ENCODE measurements at regions not wholly inside any gene's neighbourhood (a gene's known extent, or its start where the extent isn't known, plus 50 kb on each side); places are given as distances from the start of the nearest gene placed in this dataset.

DNA sequence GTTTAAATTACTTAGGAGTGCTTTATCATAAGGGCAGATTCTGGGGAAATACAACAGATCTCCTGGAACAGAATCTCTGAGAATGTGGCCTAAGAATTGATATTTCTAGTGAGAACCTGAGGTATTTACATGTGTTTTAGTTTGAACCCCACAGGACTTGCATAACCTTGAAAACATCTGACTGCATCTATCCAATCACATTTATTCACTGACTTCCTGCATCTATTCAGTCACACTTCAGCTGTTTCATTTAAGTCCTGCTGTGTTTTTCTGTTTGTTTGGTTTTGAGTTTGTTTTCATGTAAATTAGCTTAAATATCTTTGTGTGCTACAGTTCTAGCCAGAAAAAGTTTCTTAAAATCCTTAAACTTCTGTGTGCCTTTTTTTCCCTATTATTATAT lies 1260.7 kb downstream of the PLA2G4A start:
- TF ChIP-seq, protein P1, sequence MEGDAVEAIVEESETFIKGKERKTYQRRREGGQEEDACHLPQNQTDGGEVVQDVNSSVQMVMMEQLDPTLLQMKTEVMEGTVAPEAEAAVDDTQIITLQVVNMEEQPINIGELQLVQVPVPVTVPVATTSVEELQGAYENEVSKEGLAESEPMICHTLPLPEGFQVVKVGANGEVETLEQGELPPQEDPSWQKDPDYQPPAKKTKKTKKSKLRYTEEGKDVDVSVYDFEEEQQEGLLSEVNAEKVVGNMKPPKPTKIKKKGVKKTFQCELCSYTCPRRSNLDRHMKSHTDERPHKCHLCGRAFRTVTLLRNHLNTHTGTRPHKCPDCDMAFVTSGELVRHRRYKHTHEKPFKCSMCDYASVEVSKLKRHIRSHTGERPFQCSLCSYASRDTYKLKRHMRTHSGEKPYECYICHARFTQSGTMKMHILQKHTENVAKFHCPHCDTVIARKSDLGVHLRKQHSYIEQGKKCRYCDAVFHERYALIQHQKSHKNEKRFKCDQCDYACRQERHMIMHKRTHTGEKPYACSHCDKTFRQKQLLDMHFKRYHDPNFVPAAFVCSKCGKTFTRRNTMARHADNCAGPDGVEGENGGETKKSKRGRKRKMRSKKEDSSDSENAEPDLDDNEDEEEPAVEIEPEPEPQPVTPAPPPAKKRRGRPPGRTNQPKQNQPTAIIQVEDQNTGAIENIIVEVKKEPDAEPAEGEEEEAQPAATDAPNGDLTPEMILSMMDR (IDR thresholded peaks at IDR 0.05): no peak
- DNase-seq (ENCODE audit: low spot score) (no peak), ATAC-seq (ENCODE audit: low FRiP score) (no peak)

DNA sequence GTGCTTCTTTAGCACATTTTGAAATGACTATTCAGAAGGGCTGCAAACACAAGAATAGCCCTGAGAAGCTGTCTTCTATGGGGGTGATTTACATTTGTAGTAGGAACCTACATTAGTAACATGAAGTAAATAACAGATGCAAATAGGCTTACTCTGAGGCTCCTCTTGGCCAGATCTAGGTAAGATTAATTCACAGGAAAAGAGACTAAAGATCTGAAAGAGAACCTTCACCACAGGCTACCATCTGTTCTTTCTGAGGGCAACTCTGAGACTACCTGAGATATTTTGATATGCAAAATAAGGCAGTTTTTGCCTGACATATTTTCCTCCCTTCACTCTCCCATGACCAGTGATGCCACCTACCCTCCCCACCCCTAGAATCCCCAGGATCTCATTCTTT lies 1267.8 kb downstream of the PLA2G4A start:
- ATAC-seq (ENCODE audit: low FRiP score): no peak
- no peak for DNase-seq (ENCODE audit: low spot score)
- TF ChIP-seq, protein P1 (IDR thresholded peaks at IDR 0.05): no peak

DNA sequence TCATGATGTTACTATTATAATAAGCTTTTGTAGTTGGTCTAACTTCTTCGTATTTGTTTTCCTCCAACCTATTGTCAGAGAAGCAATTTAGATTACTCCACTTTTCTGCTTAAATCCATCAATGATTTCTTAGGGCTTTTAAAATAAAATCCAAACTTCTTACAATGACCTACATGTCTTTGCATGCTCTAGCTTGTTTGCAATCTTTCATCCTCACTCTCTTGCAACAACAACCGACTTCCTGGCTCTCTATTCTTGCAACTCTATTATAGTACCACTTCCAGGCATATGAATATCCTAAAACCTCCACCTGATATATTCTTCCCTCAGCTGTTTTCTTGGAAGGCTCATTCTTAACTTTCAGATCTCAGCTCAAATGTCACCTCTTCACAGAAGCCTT lies 1288.7 kb downstream of the PLA2G4A start:
- ATAC-seq (ENCODE audit: low FRiP score) (no peak), DNase-seq (ENCODE audit: low spot score) (no peak)
- TF ChIP-seq, protein P1 (IDR thresholded peaks at IDR 0.05): no peak

DNA sequence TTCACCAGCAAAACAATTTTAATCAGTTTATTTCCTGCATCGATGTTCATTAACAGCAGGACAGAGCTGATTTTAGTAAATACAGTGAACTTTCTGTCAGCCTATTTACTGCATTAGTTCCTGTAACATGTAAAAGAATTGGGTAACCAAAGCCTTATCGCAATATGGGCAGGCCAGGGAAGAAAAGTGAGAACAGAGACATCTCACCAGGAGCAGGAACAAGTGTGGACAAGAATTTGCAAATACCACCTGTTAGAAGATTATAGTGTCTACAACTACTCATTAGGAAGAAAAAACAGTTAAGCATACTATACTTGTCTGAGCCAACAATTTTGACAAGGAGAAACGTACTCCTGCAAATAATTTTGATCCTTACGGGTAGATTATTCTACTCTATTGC lies 1293.9 kb downstream of the PLA2G4A start:
- DNase-seq (ENCODE audit: low spot score) (no peak), ATAC-seq (ENCODE audit: low FRiP score) (no peak)
- TF ChIP-seq, protein P1 (IDR thresholded peaks at IDR 0.05): no peak

DNA sequence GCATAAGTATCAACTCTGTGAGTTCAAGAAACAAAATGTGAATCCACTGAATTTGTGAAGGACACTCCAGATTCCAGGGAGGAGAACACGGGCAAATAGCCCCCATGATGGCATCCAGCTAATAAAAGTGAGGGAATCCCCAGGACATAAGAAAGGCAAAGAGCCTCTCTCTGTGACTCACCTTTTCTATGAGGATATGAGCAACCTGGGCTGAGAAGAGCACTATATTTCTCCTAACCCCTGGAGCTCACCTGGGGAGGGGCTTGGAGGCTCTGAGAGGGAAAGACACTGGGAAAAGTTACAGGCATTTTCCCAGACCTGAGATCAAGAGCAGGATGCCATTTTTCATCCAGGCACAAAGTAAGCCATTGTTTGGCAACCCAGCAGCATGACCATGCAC lies 1298.8 kb downstream of the PLA2G4A start:
- TF ChIP-seq, protein P1 (IDR thresholded peaks at IDR 0.05): no peak
- ATAC-seq (ENCODE audit: low FRiP score): no peak
- no peak for DNase-seq (ENCODE audit: low spot score)

DNA sequence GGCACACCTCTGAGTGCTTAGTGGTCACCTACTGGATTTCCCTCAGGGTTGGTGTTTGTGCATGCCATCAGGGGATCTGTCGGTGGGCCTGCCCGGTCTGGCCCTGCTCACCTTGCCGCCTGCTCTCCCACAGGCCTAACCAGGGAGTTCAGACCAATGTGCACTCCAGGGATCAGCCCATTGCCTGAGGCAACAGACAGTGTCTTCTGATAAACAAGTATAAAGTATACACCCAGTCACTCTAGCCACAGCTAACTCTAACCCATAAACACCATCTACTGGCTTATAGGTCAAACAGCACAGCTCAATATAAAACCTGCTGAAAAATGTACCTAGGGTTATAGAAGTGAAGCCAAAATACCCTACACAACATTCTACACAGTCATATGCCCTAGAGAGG lies 1300.0 kb downstream of the PLA2G4A start:
- TF ChIP-seq, protein P1 (IDR thresholded peaks at IDR 0.05): no peak
- ATAC-seq (ENCODE audit: low FRiP score): no peak
- no peak for DNase-seq (ENCODE audit: low spot score)

DNA sequence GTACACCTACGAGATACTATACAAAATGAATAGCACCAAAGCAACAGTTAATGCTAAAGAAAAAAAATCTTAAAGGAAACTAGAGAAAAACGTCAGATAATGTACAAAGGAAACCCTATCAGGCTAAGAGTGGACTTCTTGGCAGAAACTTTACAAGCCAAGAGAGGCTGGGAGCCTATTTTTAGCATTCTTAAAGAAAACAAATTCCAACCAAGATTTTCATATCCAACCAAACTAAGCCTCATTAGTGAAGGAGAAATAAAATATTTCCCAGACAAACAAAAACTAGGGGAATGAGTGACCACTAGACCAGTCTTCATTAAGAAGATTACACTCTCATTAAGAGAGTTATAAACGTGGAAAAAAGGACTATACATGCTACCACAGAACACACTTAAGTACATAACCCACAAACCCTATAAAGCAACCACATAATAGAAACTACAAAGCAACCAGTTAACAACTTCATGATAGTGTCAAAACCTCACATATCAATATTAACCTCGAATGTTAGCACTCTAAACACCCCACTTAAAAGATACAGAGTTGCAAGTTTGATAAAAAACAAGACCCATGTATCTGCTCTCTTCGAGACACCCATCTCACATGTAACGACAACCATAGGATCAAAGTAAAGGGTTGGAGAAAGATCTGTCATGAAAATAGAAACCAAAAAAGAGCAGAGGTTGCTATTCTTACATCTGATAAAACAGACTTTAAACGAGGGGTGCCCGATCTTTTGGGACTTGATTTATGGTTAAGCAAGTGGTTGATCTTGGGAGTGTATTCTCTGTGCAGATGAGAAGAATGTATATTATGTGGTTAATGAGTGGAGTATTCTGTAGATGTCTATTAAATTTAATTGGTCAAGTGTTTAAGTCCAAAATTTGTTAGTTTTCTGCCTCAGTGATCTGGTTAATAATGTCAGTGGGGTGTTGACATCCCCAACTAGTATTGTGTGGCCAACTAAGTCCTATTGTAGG lies 1301.4 kb downstream of the PLA2G4A start:
- DNase-seq (ENCODE audit: low spot score) (no peak), ATAC-seq (ENCODE audit: low FRiP score) (no peak)
- TF ChIP-seq, protein P1 (IDR thresholded peaks at IDR 0.05): no peak

Data from omental fat pad (tissue), 3 donors.